Thymus (tissue), 11 donors: ENCODE measurements at regions not wholly inside any gene's neighbourhood (a gene's known extent, or its start where the extent isn't known, plus 50 kb on each side); places are given as distances from the start of the nearest gene placed in this dataset.

Experiments used
- DNase-seq, 9 donors: peaks; one replicate each; pipeline ENCODE4 v3.0.0-alpha.2; 2013; ENCODE audit warnings: low spot score in 9 of 9, low read depth in 6 of 9, missing footprints in 1 of 9
- H3K27ac ChIP-seq, 2 donors: one replicate each; pipeline ENCODE4 v1.5.1; 2013; ENCODE audit warnings: control low read depth in 1 of 2, low read depth in 1 of 2, low read length in 1 of 2, mild to moderate bottlenecking in 1 of 2, moderate library complexity in 1 of 2
- H3K27me3 ChIP-seq, 2 donors: one replicate each; pipeline ENCODE4 v1.5.1; 2013; ENCODE audit warnings: low read length in 1 of 2; ENCODE audit not compliant: control insufficient read depth in 2 of 2, insufficient read depth in 1 of 2
- H3K36me3 ChIP-seq, 2 donors: one replicate each; pipeline ENCODE4 v1.5.1; 2013; ENCODE audit warnings: low read length in 1 of 2, mild to moderate bottlenecking in 1 of 2, moderate library complexity in 1 of 2; ENCODE audit not compliant: control insufficient read depth in 2 of 2, insufficient read depth in 2 of 2
- H3K4me1 ChIP-seq, 2 donors: one replicate each; pipeline ENCODE4 v1.5.1; 2013; ENCODE audit warnings: low read length in 2 of 2; ENCODE audit not compliant: control insufficient read depth in 2 of 2, insufficient read depth in 2 of 2
- H3K4me3 ChIP-seq, 2 donors: one replicate each; pipeline ENCODE4 v1.5.1; 2013; ENCODE audit warnings: low read length in 2 of 2, control low read depth in 1 of 2, mild to moderate bottlenecking in 1 of 2
- H3K9me3 ChIP-seq, 2 donors: one replicate each; pipeline ENCODE4 v1.5.1; 2013; ENCODE audit warnings: low read length in 1 of 2, mild to moderate bottlenecking in 1 of 2; ENCODE audit not compliant: control insufficient read depth in 2 of 2, insufficient read depth in 1 of 2
- WGBS: extraction: QIAGEN DNeasy Blood & Tissue Kit; methylation state at CpG from one replicate; pipeline ENCODE4 v1.1.7; 2013; 5-methylcytosine and 5-hydroxymethylcytosine counted together
- donor health status: healthy.

DNA sequence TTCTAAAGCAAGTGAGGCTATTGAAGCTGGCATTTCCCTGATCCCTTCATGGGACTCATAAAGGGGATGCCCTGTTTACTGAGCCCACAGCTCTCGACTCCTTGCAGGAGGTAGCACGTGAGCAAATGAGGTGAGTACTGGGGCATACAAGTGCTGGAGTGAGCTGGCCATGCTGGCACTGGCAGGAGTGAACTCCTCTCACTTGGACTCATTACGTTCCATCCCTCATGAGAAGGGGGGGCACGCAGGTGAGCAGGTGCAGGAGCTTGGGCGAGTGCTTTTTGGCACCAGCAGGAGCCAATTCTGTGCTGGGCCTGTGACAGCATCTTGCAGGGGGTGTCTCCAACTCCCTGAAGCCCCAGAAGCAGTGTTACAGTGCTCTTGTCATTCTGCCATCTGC lies 337.1 kb upstream of the CA10 start:
- Histone ChIP-seq H3K4me1 (no peaks in the 10 kb centered on the region), H3K4me3 (no peak overlapping the region), H3K27ac (no peak overlapping the region), H3K27me3 (no peaks in the 10 kb centered on the region), H3K36me3 (no peaks in the 10 kb centered on the region), H3K9me3 (peaks cover 0 to 5% of the 10 kb centered on the region in 2 donors)
- no peak for DNase-seq
- 88% methylated on average over 5 of the region's 5 CpGs for whole genome bisulfite sequencing

DNA sequence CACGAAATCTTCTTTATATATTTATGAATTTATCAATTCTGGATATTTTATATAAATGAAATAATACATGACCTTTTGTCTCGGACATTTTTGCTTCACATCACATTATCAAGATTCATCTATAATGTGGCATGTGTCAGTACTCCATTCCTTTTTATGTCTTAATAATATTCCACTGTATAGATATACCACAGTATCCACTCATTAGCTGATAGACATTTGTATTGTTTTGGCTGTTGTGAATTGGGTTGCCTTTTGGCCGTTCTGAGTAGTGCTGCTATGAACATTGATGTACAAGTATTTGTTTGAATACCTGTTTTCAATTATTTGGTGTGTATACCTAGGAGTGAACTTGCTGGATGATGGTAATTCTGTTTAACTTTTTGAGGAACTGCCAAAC lies 323.8 kb upstream of the CA10 start:
- DNase-seq: no peak

DNA sequence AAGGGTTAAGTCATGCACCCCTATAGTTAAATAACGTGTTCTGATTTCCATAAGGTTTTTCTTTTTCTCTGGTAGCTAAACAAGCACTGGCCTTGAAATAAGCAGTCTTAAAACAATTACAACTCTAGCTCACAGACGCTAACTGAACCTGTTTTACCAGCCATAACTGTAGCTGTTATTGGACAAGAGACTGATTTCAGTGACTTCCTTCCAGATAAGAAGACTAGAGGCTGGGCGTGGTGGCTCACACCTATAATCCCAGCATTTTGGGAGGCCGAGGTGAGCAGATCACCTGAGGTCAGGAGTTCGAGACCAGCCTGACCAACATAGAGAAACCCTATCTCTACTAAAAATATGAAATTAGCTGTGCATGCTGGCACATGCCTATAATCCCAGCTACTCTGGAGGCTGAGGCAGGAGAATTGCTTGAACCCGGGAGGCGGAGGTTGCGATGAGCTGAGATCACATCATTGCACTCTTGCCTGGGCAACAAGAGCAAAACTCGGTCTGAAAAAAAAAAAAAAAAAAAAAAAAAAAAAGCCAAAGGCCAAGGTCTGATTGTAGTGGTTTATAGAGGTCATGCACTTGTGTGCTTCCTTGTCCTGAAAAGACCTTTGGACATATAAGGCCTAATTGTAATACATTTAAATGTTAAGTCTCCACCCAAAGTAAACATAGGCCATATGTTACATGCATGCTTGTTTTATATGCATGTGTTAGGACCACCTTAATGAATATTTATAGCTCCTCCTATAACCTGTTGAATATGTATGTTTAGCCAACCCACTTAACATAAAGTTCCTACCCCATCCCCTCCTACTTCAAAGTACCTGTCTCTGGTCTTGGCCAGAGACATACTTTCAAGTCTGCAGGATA lies 319.5 kb upstream of the CA10 start:
- H3K27me3 ChIP-seq: no peaks in the 10 kb centered on the region
- H3K4me1 ChIP-seq: no peaks in the 10 kb centered on the region
- DNase-seq: no peak
- no peaks in the 10 kb centered on the region for H3K9me3 ChIP-seq
- H3K4me3 ChIP-seq: no peak overlapping the region
- WGBS: 89% methylated on average over 9 of the region's 9 CpGs
- no peak overlapping the region for H3K27ac ChIP-seq
- H3K36me3 ChIP-seq: no peaks in the 10 kb centered on the region

More for the DNA sequence above, 323.8 kb upstream of the CA10 start:
- Histone ChIP-seq H3K27ac (no peak overlapping the region), H3K4me1 (no peaks in the 10 kb centered on the region), H3K36me3 (no peaks in the 10 kb centered on the region), H3K9me3 (no peaks in the 10 kb centered on the region), H3K27me3 (no peaks in the 10 kb centered on the region), H3K4me3 (no peak overlapping the region)
- WGBS: 77% methylated on average over 3 of the region's 3 CpGs

DNA sequence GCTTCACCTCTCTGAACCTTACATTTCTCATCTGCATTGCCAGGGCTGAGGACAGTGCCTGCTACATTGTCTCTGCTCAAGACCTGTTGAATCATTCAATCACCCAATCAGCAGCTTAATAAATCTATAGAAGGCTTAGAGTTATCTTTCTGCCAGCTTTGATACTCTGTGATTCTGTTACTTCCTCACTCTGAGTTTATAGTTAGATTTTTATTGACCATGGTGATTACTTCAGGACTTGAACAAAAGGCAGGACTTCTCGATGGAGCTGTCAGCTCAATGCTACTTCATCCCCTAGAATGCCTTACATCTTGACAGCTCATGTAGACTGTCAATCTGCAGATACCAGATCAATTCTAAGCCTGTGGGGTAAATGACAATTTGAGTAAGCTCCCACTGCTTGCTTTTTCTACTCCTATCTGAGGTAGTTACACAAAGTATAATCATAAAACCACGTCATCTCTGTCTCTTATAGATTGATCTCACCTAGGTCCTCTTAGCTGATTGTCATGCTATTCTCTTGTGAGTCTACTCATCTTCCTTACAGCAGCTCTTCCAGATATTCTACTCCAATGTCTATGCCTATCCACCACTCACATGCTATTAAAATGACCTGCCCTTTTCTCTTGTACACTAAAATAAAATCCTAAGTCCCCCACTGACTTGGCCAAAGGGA lies 318.3 kb upstream of the CA10 start:
- Histone ChIP-seq H3K36me3 (no peaks in the 10 kb centered on the region), H3K4me1 (no peaks in the 10 kb centered on the region), H3K27ac (no peak overlapping the region), H3K4me3 (no peak overlapping the region), H3K27me3 (no peaks in the 10 kb centered on the region), H3K9me3 (no peaks in the 10 kb centered on the region)
- 65% methylated on average over 2 of the region's 2 CpGs for WGBS
- DNase-seq: no peak

DNA sequence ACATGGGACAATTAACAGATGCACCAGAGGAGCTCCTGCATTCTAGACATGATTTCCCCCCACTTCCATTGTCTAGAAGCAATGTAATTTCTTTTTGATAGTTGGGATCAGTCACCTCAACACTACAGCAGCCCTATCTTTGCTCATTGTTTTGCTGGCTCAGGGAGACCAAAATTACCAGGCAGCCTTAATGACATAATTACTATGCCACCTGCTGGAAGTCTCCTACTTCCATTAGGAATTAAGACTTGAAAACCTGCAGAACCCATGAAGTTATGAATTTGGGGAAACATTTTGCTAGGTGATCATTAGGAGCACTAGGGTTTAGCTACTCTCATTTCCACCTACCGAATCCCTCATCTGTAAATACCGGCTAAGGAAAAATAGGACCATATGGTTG lies 312.0 kb upstream of the CA10 start:
- 95% methylated on average over 2 of the region's 2 CpGs for WGBS
- Histone ChIP-seq H3K27me3 (no peaks in the 10 kb centered on the region), H3K4me3 (no peak overlapping the region), H3K4me1 (no peaks in the 10 kb centered on the region), H3K36me3 (no peaks in the 10 kb centered on the region), H3K27ac (no peak overlapping the region), H3K9me3 (peaks cover 0 to 3% of the 10 kb centered on the region in 2 donors)
- DNase-seq: no peak

DNA sequence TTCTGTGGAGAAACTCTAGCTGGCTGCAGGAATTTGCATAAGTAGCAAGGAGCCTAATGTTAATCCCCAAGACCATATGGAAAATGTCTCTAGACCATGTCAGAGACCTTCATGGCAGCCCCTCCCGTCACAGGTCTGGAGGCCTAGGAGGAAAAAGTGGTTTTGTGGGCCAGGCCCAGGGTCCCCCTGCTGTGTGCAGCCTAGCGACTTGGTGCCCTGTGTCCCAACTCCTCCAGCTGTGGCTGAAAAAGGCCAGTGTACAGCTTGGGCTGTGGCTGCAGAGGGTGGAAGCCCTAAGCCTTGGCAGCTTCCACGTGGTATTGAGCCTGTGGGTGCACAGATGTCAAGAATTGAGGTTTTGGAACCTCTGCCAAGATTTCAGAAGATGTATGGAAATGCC lies 306.9 kb upstream of the CA10 start:
- Histone ChIP-seq H3K9me3 (peaks cover 0 to 4% of the 10 kb centered on the region in 2 donors), H3K36me3 (no peaks in the 10 kb centered on the region), H3K27ac (no peak overlapping the region), H3K4me3 (no peak overlapping the region), H3K27me3 (no peaks in the 10 kb centered on the region), H3K4me1 (no peaks in the 10 kb centered on the region)
- no peak for DNase-seq
- WGBS: 76% methylated on average over 3 of the region's 3 CpGs

DNA sequence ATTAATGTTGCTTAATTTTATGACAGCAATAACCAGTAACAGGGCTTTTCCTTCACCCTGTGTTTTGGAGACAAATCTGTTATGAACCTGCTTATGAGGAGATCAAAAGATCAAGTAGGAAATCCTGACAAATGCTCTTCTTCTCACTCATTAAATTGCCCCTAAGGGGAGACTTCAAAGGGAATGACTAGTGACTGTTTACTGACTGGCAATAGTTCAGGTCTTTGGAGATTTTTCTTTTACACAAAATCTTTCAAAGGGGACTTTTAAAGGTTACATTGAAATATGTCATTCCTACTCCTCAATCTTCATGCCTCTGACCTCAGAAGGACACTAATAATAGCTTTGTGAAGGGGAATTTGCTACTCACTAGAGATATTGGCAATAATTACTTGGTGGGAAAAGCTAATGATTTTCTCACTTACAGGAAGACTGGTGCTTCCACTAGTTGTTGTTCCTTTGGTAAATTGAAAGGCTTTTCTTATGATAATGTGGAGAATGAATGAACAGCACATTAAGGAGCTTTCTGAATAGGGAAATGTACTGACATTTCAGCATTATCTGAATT lies 292.9 kb upstream of the CA10 start:
- DNase-seq: no peak
- Histone ChIP-seq H3K9me3 (no peaks in the 10 kb centered on the region), H3K27me3 (no peaks in the 10 kb centered on the region), H3K36me3 (no peaks in the 10 kb centered on the region), H3K27ac (no peak overlapping the region), H3K4me3 (no peak overlapping the region), H3K4me1 (no peaks in the 10 kb centered on the region)

DNA sequence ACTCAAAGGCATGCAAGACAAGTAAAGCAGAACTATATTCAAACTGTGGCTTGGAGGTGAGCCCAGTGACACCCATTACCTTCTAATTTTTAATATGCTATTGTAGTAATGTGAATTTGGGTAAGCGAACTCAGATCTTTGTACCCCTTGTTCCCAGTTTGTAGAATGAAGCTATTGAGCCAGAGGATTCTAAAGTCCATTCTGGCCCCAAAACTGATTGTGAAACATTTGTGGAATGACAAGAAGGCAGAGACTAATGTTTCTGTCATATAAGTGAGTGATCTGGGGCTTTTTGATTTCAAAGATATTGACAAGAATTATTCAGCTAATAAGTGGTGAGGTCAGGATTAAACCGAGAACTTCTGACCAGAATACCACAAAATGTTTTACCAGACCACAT lies 283.8 kb upstream of the CA10 start:
- Histone ChIP-seq H3K27me3 (no peaks in the 10 kb centered on the region), H3K9me3 (no peaks in the 10 kb centered on the region), H3K4me1 (no peaks in the 10 kb centered on the region), H3K4me3 (no peak overlapping the region), H3K27ac (no peak overlapping the region), H3K36me3 (no peaks in the 10 kb centered on the region)
- WGBS: 93% methylated on average over 2 of the region's 2 CpGs
- no peak for DNase-seq

DNA sequence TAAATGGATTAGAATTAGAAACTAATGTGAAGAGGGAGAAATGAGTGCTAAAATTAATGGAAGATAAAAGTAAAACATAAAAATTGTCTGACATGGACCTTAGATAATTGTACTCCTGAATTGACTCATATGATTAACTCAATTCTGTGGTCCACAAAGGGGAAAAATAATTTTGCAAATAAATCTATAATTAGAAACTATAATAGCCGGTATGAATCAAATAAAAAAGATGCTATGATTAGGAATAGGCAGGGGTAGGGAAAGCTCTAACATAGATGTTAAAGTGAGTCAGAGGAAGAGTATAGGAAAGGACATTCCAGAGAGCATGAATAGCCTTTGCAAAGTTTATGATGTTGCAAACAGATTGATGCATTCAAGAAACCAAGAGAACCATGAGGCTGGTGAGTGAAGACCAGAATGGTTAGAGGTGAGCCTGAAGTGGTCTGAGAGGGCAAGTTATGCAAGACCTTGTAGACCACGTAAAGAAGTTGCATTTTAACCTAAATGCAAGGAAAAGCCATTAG lies 262.1 kb upstream of the CA10 start:
- Histone ChIP-seq H3K4me1 (no peaks in the 10 kb centered on the region), H3K9me3 (no peaks in the 10 kb centered on the region), H3K27ac (no peak overlapping the region), H3K4me3 (no peak overlapping the region), H3K27me3 (no peaks in the 10 kb centered on the region), H3K36me3 (no peaks in the 10 kb centered on the region)
- DNase-seq: no peak
- 76% methylated on average over 2 of the region's 2 CpGs for WGBS
